Rectal smooth muscle tissue (tissue), 1 donor: ENCODE measurements at regions not wholly inside any gene's neighbourhood (a gene's known extent, or its start where the extent isn't known, plus 50 kb on each side); places are given as distances from the start of the nearest gene placed in this dataset.
"Not testable (repeated sequence)": the region's sequence is repeated elsewhere in the genome, so short reads cannot be mapped to it uniquely, and the experiment has no call there.

ENCODE experiments used
- H3K27ac ChIP-seq: one replicate; pipeline ENCODE4 v1.7.0; 2013; ENCODE audit warnings: low read depth, low read length, inconsistent platforms
- H3K27me3 ChIP-seq: one replicate; pipeline ENCODE4 v1.7.0; 2013; ENCODE audit warnings: low read length; ENCODE audit not compliant: control insufficient read depth, insufficient read depth
- H3K36me3 ChIP-seq: one replicate; pipeline ENCODE4 v1.7.0; 2013; ENCODE audit warnings: low read length; ENCODE audit not compliant: control insufficient read depth, insufficient read depth
- H3K4me1 ChIP-seq: one replicate; pipeline ENCODE4 v1.7.0; 2013; ENCODE audit warnings: low read length; ENCODE audit not compliant: control insufficient read depth, insufficient read depth
- H3K4me3 ChIP-seq: one replicate; pipeline ENCODE4 v1.7.0; 2013; ENCODE audit warnings: low read length
- H3K9ac ChIP-seq: one replicate; pipeline ENCODE4 v1.7.0; 2013; ENCODE audit warnings: low read length

DNA sequence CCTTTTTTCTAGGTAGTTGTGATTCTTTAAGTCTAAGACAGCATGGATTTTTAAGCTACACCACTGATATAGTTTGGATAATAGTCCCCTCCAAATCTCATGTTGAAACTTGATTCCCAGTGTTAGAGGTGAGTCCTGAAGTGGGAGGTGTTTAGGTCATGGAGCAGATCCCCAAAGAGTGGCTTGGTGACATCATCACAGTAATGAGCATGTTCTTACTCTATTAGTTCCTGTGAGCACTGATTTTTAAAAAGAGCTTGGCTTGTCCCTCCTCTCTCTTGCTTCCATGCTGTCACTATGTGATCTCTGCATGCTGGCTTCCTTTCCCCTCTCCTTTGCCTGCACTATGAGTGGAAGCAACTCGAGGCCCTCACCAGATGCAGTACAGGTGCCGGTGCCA lies 115.5 kb downstream of the LEPR start:
- H3K36me3 ChIP-seq: no peaks in the 10 kb centered on the region
- no peaks in the 10 kb centered on the region for H3K27me3 ChIP-seq
- no peaks in the 10 kb centered on the region for H3K4me1 ChIP-seq
- H3K9ac ChIP-seq: no peak overlapping the region
- no peak overlapping the region for H3K27ac ChIP-seq
- H3K4me3 ChIP-seq: no peak overlapping the region

DNA sequence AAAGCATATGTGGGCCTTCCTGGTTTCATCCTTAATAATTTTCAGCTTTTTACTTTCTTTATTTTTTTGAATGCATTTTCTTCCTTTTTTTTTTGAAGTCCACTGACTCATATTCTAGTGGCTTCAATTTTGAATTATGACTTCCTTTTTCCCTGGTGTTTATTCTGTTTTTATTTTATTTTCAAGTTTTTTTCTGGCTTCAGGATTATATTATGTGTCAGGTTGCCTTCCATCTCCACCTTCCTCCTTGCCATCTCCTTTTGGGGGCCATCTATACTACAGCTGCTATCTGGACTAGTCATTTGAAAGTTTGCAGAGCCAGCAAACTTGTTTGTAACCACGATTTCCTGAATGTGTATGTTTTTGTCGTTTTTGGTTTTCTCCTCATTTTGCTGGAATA lies 117.6 kb downstream of the LEPR start:
- H3K9ac ChIP-seq: no peak overlapping the region
- H3K4me1 ChIP-seq: no peaks in the 10 kb centered on the region
- no peaks in the 10 kb centered on the region for H3K36me3 ChIP-seq
- H3K27me3 ChIP-seq: no peaks in the 10 kb centered on the region
- no peak overlapping the region for H3K27ac ChIP-seq
- H3K4me3 ChIP-seq: no peak overlapping the region

DNA sequence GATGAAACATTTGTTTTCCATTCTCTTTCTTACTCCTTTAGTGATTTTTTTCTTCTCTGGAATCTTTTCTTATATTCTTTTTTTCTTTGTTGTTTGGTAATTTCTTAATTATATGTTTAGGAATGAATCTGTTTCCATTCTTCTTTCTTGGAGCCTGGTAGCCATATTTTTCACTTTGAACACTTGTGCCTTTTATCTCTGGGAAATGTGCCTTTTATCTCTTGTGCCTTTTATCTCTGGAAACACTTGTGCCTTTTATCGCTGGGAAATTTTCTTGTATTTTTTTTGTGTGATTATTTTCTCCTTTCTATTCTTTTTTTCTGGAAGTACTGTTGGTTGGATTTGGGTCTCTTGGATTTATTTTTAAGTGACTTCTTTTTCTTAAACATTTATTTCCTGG lies 118.2 kb downstream of the LEPR start:
- Histone ChIP-seq H3K27ac (no peak overlapping the region), H3K27me3 (no peaks in the 10 kb centered on the region), H3K36me3 (no peaks in the 10 kb centered on the region), H3K4me3 (no peak overlapping the region), H3K9ac (no peak overlapping the region), H3K4me1 (no peaks in the 10 kb centered on the region)

GRCh38 chr1:65539266-65540131 lies 119.0 kb downstream of the LEPR start:
- no peaks in the 10 kb centered on the region for H3K36me3 ChIP-seq
- H3K27ac ChIP-seq: no peak overlapping the region
- no peak overlapping the region for H3K4me3 ChIP-seq
- no peaks in the 10 kb centered on the region for H3K27me3 ChIP-seq
- H3K9ac ChIP-seq: no peak overlapping the region
- H3K4me1 ChIP-seq: no peaks in the 10 kb centered on the region

GRCh38 chr1:65541161-65541560 lies 120.7 kb downstream of the LEPR start:
- Histone ChIP-seq H3K4me3 (no peak overlapping the region), H3K9ac (no peak overlapping the region), H3K27ac (no peak overlapping the region), H3K36me3 (no peaks in the 10 kb centered on the region), H3K27me3 (no peaks in the 10 kb centered on the region), H3K4me1 (no peaks in the 10 kb centered on the region)

DNA sequence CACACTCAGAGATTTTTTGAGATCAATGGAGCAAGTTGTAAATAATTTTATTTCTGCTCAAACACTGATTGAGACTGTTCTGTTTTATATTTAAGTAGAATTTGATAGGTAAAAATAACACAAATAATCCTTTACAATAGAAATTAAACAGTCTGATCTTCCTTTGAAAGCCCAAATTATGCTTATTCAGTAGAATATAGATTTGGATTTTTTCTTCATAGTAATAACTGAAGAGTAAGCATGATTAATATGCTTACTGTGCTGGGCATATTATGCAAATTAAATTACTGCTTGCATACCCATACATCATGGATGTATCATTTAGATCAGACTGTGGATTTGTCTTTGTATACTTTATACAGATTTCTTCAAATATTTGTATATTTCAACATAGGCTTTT lies 121.4 kb downstream of the LEPR start:
- Histone ChIP-seq H3K4me1 (no peaks in the 10 kb centered on the region), H3K9ac (no peak overlapping the region), H3K27ac (no peak overlapping the region), H3K4me3 (no peak overlapping the region), H3K36me3 (no peaks in the 10 kb centered on the region), H3K27me3 (no peaks in the 10 kb centered on the region)

DNA sequence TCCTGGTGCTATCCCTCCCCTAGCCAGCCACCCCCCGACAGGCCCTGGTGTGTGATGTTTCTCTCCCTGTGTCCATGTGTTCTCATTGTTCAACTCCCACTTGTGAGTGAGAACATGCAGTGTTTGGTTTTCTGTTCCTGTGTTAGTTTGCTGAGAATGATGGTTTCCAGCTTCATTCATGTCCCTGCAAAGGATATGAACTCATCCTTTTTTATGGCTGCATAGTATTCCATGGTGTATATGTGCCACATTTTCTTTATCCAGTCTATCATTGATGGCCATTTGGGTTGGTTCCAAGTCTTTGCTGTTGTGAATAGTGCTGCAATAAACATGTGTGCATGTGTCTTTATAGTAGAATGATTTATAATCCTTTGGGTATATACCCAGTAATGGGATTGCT lies 122.1 kb downstream of the LEPR start:
- not testable (repeated sequence) for H3K9ac ChIP-seq, H3K4me3 ChIP-seq, H3K4me1 ChIP-seq, H3K27ac ChIP-seq, H3K36me3 ChIP-seq, H3K27me3 ChIP-seq

GRCh38 chr1:65550306-65551010 lies 130.0 kb downstream of the LEPR start:
- H3K27ac ChIP-seq, H3K4me3 ChIP-seq, H3K4me1 ChIP-seq, H3K9ac ChIP-seq, H3K36me3 ChIP-seq, H3K27me3 ChIP-seq: not testable (repeated sequence)

DNA sequence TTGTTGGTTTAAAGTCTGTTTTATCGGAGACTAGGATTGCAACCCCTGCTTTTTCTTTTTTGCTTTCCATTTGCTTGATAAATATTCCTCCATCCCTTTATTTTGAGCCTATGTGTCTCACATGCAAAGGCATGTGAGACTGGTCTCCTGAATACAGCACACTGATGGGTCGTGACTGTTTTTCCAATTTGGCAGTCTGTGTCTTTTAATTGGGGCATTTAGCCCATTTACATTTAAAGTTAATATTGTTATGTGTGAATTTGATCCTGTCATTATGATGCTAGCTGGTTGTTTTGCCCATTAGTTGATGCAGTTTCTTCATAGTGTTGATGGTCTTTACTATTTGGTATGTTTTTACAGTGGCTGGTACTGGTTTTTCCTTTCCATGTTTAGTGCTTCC lies 132.0 kb downstream of the LEPR start:
- not testable (repeated sequence) for H3K27ac ChIP-seq, H3K9ac ChIP-seq, H3K4me1 ChIP-seq, H3K27me3 ChIP-seq, H3K36me3 ChIP-seq, H3K4me3 ChIP-seq

DNA sequence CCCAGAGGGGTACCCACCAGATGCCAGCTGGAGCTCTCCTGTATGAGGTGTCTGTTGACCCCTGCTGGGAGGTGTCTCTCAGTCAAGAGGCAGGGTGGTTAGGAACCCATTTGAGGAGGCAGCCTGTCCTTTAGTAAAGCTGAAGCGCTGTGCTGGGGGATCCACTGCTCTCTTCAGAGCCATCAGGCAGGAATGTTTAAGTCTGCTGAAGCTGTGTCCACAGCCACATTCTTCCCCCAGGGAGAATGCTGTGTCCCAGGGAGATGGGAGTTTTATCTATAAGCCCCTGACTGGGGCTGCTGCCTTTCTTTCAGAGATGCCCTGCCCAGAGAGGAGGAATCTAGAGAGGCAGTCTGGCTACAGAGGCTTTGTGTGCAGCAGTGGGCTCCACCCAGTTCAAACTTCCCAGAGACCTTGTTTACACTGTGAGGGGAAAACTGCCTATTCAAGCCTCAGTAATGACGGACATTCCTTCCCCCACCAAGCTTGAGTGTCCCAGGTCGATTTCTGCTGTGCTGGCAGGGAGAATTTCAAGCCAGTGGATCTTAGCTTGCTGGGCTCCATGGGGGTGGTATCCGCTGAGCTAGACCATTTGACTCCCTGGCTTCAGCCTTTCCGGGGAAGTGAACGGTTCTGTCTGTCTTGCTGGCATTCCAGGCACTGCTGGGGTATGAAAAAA lies 133.8 kb downstream of the LEPR start:
- H3K9ac ChIP-seq, H3K4me1 ChIP-seq, H3K27ac ChIP-seq: not testable (repeated sequence)

DNA sequence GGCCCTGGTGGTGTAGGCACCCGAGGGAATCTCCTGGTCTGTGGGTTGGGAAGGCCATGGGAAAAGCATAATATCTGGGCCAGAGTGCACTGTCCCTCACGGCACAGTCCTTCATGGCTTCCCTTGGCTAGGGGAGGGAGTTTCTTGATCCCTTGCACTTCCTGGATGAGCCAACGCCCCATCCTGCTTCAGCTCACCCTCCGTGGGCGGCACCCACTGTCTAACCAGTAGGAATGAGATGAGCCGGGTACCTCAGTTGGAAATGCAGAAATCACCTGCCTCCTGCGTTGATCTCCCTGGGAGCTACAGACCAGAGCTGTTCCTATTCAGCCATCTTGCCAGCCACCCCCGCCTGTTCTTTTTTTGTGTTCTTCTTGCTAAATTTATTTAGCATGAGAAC lies 134.4 kb downstream of the LEPR start:
- Histone ChIP-seq H3K36me3 (no peaks in the 10 kb centered on the region), H3K27me3 (no peaks in the 10 kb centered on the region), H3K4me1 (no peaks in the 10 kb centered on the region), H3K4me3 (no peak overlapping the region), H3K27ac (no peak overlapping the region), H3K9ac (no peak overlapping the region)

More for the DNA sequence above, 133.8 kb downstream of the LEPR start:
- H3K4me3 ChIP-seq, H3K27me3 ChIP-seq, H3K36me3 ChIP-seq: not testable (repeated sequence)

DNA sequence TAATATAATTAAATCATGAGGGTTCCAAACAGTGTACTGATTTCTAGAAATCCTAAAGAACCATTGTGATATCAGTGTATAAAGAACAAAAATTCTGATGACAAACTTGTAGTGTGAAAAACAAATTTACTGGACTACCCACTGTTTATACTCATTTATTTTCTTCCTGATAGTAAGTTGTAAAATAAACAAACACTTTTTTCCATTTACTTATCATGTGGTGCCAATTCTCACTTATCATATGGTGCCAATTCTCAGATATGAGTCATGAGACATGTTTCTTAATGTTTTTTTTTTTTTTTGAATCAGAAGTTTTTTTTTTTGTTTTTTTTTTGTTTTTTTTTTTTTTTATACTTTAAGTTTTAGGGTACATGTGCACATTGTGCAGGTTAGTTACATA lies 137.7 kb downstream of the LEPR start:
- Histone ChIP-seq H3K27me3 (no peaks in the 10 kb centered on the region), H3K9ac (no peak overlapping the region), H3K4me3 (no peak overlapping the region), H3K27ac (no peak overlapping the region), H3K36me3 (no peaks in the 10 kb centered on the region), H3K4me1 (no peaks in the 10 kb centered on the region)
